HG03095 (cell line): ENCODE measurements at regions not wholly inside any gene's neighbourhood (a gene's known extent, or its start where the extent isn't known, plus 50 kb on each side); places are given as distances from the start of the nearest gene placed in this dataset.

ENCODE experiments used
- ATAC-seq: cut with Tn5 transposase; IDR thresholded peaks from one replicate; pipeline ENCODE4 v1.9.1; 2021; ENCODE audit warnings: moderate library complexity; ENCODE audit not compliant: unreplicated experiment

DNA sequence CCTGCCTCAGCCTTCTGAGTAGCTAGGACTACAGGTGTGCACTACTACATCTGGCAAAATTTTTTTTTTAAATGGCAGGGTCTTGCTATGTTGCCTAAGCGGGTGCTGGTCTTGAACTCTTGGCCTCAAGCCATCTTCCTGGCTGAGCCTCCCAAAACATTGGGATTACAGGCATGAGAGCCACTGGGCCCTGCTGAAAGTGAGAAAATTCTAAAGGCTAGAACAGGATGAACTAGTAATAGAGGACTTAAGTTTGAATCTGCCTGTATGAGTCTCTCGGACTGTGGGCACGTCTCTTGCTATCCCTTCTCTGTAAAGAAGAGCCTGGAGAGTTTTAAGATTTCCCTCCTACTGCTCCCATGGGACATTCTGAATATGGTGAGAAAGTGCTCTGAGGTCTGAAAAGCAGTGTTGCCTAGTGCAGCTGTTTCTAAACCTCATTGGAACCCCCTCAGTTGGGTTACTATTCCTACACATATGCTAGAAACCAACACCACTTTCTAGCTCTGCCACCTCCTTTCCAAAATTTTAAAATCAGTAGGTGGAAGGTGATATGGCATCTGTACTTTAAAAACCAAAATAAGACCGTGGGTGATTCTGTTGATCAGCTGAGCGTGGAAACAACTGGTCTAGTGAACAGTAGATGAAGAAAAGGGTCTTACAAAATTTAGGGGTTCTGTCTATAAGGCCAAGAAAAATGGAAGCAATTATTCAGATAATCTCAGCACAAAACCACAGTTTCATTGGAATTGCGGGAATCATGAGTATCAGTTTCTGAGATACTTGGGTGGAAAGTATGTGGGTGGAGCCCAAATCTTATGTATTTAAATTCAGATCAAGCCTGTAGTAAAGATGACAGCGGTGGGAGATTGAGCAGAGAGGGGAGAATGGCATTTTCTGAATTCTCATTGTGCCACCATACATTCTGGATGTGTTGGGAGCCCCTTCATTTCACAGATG lies 259.8 kb upstream of the CXCR4 start:
- ATAC-seq: no peak

DNA sequence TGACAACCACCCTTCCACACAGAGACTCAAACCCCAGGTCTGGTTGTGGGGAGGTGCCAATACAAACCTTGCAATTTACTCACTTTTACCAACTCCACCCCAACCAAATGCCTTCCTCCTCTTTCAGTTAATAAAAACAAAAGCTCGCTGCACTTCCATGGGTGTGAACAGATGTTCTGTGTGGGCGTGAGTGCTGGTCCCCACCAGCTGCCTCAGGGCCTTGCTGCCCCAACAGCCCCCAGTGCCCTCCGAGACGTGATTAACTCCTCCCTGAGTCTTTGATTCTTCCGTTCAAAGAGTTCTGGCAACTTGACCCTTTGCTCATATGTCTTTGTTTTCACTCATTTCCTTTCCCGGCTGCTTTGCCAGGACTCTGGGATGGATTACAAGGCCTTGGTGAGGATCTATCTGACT lies 258.9 kb upstream of the CXCR4 start:
- no peak for ATAC-seq

DNA sequence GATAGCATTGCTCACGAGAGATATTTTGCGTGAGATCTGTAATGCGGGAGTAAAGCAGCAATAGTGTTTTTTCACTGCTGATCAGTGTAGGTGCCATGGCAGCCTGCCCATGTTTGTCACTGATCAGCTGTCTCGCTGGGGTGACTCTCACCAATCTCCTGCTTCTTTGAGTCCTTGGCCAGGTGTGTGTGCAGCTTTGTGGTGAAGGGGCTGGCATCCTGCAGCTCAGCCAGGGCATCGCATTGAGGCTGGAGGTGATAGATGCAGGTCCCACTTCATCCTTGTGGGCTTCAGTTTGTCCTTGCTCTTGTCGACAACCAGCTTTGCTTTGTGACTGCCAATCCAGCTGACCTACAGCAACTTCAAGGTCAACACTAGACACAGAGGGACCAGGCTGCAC lies 258.3 kb upstream of the CXCR4 start:
- no peak for ATAC-seq

DNA sequence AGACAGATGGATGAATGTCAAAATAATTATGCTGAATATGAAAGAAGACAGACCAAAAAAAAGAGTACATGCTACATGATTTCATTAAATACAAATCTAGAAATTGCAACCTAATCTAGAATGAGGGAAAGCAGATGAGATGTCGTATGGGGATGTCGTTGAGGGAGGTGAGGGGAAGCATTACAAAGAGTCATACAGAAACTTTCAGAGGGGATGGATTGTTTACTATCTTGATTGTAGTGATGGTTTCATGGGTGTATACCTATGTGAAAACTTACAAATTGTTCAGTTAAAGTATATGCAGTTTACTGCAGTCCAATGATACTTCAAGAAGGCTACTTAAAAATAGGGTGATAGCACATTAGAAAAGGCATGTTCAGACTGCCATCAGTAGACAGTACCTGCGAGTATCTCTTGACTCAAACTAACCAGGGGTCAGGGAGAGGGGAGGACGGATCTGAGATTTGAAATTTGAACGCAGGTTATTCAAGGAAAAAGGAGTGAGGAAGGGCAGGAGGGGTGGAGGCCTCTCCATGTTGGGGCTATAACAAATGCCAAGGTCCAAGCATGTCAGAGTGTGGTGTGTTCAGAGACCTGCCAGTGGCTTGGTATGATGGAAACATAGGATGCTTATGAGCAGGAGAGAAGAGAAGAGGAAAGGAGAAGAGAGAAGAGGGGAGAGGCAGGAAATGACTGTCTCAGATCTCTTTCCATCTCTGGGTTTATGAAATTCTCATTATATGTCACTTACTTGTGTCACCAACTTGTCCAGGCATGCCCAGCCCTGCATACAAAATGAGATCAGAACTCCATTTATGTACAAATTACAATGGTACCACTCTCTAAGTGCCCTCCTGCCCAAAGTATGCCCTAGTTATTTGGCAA lies 257.3 kb upstream of the CXCR4 start:
- peak; percentile 51 for ATAC-seq

DNA sequence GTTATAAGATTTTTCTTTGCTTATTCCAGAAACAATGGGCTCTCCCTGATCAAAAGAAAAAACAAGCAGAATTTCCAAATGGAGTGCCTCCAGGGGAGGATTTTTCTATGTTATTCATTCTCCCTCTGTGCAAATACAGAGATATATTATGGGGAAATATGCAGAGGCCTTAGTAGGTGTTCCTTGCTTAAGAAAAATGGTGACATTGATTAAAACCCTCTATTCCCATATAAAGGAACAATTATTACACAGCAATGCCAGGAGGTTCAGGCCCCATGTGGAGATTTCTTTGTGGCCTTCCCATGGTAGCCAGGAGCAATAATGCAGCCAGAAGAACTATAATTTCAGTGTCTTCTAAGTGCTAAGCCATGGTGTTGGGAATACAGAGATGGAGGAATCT lies 255.9 kb upstream of the CXCR4 start:
- no peak for ATAC-seq

DNA sequence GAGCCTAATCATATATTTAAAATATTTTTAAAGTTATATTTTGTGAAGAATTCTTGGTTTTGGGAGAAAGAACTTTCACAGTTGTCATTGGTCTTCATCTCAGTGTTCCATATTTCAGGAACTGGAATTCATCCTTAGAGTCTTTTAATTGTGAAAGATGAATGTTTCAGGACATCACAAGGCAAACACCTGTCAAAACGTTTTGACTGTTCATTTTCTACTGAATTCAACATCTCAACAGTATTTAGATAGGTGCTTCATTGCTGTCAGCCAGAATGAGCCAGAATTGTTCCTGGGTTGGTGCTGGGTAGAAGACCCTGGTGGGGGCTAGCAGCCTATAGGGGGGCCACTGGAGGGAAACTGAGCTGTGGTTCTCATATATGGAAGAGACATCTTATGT lies 255.1 kb upstream of the CXCR4 start:
- no peak for ATAC-seq

DNA sequence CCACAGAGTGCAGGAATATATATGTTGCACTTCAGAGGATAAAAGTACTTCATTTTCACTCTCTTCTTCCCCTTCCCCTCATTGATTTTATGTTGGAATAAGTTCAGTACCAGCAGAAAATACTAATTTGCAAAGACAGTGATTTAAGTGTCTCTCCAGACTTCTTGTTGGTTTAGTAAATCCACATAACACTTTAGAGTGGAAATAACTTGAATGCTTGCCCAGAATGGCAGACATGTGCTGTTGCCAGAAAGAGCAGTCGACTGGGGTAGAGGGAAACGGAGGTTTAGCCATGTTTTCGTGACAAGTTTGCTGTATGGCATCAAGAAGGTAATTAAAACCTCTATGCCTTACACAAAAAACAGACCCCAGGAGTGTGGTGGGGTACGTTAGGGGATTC lies 246.0 kb upstream of the CXCR4 start:
- no peak for ATAC-seq

DNA sequence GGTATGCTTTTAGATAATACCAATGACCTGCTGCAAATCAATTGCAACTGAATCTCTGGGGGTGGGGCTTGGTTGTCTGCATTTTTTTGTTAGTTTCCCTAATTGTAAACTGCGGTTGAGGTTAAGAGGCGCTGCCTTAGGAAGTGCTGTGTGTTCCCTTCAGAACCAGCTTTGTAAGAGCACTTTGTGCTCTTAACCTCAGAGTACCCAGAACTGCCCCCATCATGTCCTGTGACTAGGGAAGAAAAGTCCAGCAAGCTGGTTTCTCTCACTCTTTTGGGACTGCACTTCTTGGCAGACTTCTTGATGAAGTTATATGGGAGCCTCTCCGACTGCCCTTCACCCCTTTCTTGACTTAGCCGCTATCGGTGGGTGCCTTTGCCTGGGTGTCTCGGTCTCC lies 245.5 kb upstream of the CXCR4 start:
- ATAC-seq: no peak

DNA sequence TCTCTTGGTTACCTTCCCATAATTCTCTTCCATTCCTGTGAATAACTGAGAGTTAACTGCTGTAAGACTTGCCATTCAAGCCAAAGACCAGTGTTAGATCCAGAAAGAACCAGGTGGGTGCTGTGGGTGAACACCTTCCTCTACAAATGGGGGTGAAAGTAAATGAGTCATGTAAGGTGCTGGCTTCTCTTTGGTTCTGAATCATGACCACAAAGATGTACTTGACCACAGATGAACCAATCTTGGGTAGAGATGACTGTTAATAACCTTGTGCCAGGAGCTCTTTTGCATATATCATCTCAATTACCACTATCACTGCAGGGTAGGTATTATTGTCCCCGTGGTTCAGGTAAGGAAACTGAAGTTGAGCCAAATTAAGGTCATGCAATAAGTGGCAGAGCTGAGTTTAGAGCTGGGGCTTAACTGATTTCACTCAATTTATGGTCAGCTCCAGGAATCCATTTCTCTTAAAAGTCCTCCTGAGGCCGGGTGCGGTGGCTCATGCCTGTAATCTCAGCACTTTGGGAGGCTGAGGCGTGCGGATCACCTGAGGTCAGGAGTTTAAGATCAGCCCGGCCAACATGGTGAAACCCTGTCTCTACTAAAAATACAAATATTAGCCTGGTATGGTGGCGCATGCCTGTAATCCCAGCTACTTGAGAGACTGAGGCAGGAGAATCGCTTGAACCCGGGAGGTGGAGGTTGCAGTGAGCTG lies 244.9 kb upstream of the CXCR4 start:
- ATAC-seq: peak; percentile 91

DNA sequence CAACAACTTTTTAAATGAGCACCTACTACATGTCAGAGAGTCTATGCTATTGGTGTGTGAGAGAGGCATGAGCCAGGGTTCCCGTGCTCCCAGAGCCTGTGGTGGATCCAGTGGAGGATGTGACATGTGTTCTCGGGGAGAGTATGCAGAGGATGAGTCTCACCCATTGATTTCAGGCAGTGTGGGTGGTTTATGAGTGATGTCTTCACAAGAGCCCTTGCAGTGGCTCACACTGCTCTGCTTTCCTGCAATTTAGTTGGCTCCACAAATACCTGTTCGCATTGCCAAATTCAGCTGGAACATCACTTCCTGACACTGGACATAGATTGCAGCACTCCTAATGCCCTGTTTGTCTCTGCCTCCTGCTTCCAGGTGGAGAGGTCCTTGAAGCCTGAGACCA lies 243.6 kb upstream of the CXCR4 start:
- ATAC-seq: no peak

DNA sequence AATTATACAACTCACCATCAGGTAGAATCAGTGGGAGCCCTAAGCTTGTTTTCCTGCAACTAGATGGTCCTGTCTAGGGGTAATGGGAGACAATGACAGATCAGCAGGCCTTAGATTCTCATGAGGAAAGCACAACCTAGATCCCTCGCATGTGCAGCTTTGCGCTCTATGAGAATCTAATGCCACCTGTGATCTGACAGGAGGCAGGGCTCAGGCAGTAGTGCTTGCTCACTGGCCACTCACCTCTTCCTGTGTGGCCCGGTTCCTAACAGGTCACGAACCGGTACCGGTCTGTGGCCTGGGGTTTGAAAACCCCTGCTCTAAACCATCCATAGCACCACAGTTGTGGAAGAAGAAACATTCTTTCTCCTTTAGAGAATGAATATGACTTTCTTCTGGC lies 242.8 kb upstream of the CXCR4 start:
- ATAC-seq: no peak

DNA sequence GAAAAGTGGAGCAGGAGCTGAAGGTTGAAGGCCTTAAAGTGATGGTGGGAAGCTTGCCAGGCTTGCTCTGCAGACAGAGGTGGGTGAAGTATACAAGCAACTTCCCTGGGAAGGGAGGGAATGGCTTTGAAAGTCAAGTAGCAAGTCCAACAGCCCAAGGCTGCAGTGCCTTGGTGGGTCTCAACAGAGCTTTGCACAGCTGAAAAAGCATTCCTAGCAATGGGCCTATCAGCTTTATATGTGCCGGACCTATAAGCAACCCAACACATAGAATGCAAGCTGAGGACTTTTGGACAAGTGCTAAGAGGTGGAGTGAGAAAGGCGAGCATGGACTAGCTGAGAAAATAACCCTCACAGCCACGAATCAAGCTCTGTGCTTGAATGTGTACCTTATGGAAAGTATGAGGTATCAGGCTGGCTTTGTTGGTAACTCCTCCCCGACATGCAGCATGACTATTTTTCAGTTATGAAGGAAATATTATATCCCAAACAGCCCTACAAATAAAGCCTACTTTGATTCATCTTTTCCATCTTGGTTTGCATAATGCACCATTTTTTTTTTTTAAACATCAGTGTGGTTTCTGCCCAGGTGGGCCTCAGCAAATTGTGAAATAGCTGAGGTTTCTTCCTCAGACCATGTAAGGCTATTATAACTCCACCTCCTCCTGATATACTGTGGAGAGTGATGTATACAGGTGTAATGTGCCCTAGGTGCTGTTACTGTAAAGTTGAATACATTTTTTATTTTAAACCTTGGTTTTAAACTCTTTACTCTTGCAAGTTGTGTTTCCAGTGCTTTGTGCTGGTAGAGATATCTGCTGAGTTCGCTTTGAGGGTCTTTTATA lies 241.4 kb upstream of the CXCR4 start:
- ATAC-seq: no peak

DNA sequence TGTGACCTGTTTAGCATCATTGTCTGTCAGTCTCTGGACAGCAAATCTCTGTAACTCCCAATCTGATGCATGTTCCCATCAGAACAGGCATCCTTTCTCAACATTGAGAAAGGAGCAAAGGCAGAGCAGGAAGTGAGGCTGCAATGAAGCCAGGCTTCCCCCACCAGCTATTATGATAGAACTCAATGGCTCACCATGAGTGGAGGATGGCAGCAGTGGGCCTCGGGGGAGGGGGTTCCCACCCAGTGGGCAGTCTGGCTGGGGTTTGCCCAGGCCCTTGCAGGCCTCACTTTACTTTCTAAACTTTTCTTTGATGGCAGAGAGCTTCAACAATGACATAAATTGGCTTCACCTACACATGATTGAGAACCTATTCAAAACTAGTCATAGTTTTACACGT lies 240.6 kb upstream of the CXCR4 start:
- no peak for ATAC-seq

DNA sequence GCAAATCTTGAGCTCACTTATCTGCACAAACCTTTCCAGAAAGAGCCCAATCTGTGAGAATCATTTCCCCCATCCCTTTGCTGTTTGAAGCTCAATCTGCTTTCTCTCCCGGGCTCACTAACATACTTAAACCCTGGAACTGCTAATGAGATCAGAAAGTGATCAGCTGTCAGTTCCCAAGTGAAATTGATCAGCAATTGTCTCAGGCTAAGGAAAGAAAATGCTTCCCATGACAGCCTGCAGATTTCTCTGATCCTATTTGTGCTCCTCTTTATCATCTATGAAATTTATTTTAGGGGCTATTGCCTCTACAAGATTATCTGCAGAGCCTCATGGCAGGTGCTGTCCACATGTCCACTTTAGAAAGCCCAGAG lies 239.0 kb upstream of the CXCR4 start:
- ATAC-seq: no peak

DNA sequence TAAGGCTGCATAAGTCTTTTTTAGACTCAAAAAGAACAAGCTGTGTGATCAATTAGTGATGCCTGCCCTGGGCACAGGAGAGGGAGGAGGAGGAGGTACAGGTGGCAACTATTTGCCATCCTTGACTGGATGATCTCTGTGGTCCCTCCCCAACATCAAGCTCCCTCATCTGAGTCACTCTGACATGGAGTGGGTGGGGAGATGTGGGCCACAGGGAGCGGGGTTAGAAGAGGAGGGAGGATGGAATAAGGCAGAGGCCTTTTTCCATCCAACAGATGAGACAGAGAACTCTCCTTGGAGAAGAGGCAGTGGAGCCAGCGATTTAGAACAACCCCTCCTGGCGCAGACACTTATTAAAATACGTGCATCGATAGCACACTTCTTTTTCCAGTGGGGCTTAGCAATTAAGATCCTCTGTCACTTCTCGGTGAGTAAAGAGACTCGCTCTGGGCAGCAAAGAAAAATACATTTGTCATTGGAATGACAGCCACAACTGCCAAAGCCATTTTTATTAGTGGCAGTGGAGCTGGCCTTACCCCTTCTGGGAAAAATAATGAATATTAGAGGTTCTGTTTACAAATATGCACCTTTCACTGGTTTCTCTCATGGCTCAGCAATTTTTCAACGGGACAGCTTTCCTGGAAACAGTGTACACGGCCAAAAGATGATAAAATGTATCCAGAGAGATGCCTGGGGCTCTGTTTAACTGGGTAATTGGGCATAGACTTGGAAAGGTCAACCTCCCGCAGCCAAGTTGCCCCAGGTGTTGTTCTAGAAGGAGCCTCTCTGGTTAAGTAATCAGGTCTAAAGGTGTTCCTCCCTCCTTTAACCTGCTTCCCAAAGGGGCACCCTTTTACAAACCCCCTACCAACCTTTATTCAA lies 238.4 kb upstream of the CXCR4 start:
- ATAC-seq: no peak

DNA sequence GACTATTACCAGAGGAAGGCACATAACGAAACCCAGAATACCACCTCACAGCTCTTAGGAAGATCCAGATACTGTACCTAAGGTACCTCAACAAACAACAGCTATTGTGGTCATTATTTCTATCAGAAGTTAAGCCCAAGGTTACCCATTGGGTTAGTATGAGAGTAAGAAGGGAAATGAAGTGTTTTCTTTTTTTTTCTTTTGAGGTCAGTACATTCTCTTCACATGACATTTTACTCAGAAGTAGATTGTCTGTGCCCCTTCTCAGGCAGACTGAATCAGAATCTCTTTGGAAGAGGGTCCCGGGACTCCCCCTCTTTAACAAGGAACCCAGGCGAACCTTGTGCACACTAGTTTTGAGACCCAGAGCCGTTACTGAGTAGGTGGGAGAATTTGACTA lies 233.7 kb upstream of the CXCR4 start:
- ATAC-seq: no peak

DNA sequence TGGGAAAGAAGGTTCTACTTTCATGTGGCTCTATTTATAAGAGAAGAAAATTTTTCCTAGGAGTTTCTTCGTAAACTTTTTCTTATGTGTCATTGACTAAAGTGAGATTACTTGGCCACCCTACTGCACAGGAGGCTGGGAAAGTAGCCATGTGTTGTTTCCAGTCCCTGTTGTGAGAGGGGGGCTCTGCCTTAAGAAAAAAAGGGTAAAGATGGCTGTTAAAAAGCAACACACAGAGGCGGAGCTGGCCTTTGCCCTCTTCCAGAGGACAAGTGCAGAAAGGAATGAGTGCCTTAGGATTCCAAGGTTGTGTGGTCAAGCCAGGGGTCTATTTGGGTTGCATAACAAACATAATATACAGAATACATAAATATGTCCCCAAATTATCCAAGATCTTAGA lies 230.0 kb upstream of the CXCR4 start:
- ATAC-seq: no peak

DNA sequence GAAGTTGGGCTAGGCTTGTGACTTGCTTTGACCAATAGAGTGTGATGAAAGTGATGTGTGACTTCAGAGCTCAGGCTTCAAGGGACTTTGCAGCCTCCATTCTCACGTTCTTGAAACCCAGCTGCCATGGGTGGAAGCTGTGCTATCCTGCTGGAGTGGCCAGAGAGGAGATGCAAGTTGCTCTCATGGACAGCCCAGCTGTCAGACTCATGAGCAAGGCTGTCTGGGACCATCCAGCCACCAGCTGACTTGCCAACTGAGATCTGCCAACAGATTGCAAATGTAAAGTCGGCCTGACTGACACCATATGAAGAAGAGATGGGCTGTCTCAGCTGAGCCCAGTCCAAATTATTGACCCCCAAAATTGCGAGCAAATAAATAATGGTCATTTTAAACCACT lies 226.4 kb upstream of the CXCR4 start:
- ATAC-seq: no peak

DNA sequence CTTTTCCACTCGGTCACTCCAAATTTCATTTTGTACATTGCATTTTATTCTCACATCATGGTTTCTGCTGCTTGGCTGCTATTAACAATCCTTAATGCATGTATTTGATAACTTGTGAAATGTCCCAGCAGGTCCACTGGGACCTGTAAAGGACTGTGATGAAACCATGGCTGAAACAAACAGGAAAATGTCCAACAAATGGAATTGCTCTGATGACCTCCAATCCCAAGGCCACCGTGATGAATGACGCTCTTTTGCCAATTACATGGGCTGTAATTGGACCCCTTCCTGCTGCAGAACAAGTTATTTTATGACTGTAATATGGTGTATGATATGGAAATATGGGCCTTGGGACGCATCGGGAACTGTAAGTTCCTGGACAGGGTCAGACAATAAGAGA lies 224.2 kb upstream of the CXCR4 start:
- ATAC-seq: no peak

DNA sequence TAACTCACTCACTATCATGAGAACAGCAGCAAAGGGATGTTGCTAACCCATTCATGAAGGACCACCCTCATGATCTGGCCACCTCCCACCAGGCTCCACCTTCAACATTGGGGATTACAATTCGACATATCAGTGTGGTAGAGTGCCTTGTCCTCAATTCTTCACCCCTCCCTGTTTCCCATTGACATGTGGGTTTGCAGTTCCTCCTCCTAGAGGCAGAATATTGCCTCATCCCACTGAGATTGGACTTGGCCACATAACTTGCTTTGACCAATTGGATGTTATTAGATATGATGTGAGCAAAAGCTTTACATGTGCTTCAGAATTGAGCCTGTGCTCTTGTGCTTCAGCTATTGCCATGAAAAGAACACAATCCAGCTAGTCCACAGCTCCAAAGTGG lies 217.0 kb upstream of the CXCR4 start:
- no peak for ATAC-seq
